ENCODE measurements at regions not wholly inside any gene's neighbourhood (a gene's known extent, or its start where the extent isn't known, plus 50 kb on each side); places are given as distances from the start of the nearest gene placed in this dataset.
"Not testable (repeated sequence)": the region's sequence is repeated elsewhere in the genome, so short reads cannot be mapped to it uniquely, and the experiment has no call there.

DNA sequence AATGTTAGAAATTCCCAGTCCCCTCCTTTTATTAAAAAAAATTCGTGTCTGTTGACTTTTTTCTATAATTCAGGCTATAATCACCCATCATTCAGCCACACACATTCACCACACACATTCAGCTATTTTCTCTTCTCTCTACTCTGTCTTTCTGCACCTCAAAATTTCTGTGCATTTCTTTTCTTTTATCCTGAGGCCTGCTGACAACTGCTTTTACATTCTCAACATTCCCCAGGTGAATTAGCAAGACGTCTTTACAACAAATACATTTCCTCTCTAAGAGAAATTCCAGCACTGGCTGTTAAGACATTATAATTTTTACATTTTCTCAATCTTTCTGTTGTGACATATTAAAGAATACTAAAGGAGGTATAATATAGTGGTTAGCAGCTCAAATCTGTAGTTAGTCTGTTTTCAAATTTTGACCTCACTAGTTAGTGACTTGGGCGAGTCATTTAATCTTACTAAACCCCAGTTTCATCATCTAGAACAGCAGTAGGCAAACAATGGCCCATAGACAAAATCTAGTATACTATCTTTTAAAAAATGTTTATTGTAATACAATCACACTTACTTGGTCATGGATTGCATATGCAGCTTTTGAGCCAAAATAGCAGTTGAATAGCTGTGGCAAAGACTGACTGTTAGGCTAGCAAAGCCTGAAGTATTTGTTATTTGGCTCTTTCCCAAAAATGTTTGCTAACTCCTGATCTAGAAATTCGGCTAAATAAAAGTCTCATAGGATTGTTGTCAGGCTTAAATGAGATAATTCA is 350.7 kb downstream of the NSUN3 start:
- no peak for DNase-seq

DNA sequence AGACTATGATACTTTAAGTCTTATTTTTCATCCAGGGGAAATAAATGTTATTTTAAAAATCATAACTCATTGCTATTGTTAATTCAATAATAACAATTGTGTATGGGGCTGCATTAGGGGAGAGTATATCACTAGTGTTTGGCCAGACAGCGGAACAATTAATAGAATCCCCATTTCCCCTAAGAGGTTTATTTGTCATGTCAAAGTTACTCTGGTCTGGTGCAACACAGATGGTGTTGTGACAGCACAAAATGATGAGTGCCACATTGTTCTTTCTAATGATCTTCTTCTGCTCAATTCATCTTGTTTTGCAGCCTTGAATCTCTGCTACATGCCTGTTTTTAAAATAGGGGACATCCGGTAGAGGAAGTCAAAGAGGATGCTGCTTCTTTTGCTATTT is 351.6 kb downstream of the NSUN3 start:
- no peak for DNase-seq

- no peak for DNase-seq
These were observed 353.9 kb downstream of the NSUN3 start for GRCh38 chr3:94416768-94417167.

GRCh38 chr3:94417963-94418455 is 355.1 kb downstream of the NSUN3 start:
- DNase-seq: no peak

DNA sequence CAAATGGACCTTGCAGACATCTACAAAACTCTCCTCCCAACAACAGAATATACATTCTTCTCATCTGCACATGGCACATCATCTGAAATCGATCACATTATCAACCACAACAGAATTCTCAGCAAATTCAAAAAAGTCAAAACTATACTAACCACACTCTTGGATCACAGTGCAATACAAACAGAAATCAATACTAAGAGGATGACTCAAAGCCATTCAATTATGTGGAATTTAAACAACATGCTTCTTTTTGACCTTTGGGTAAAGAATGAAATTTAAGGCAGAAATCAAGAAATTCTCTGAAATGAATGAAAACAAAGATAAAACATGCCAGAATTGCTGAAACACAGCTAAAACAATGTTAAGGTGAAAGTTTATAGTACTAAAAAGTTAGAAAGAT is 358.1 kb downstream of the NSUN3 start:
- DNase-seq: no peak

DNA sequence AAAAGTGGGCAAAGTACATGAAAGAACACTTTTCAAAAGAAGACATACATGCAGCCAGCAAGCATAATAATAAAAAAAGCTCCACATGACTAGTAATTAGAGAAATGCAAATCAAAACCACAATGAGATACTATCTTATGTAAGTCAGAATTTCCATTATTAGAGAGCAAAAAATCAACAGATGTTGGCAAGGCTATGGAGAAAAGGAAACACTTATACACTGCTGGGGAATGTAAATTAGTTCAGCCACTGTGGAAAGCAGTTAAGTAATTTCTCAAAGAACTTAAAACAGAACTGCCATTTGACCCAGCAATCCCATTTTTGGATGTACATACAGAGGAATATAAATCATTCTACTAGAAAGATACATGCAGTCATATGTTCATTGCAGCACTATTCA is 360.7 kb downstream of the NSUN3 start:
- DNase-seq: no peak

DNA sequence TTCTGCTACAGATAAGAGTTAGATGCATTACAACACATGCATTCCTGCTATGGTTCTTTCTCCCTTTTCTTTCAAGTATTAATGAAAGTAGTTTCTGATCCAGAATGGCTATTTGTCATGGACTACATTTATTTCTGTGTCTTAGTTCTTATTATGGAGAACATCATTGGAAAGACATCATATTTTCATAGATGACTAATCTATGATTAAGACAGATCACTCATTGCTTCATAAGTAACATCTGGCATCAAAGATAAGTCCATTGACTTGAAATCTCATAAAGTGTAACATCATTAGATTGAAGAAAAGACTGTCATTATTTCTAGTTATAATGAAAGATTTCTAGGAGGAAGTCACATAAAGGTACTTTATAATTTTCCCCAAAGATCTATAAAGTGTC is 366.7 kb downstream of the NSUN3 start:
- DNase-seq: no peak

DNA sequence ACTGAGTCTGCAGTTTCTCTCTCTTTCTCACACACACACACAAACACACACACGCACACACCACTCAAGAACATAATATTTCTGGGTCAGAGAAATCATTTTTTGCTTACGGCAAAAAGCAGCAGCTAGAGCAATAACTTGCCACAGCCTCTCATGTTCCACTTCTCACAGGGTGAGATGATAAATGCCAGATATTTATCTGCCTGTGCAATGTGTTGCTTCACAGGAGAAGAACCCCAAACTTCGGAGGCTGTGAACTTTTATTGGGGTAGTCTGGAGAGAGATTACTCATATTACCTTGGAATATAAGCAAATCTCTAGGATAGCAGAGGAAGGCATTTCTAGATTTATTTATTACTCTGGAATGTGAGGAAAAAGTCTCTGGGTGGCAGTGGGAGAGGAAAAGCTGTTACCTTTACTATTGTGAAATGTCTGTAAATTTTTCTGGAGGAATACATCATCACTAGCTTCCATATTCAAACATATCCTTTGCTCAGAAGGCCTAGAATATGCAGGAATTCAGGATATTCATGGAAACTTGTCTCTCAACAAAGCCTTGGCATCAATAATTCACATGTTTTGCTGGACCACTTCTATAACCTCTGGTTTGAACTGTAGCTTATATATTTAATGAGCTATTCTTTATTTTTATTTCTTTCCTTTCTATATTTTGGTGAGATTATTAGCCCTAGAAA is 369.2 kb downstream of the NSUN3 start:
- DNase-seq: no peak

DNA sequence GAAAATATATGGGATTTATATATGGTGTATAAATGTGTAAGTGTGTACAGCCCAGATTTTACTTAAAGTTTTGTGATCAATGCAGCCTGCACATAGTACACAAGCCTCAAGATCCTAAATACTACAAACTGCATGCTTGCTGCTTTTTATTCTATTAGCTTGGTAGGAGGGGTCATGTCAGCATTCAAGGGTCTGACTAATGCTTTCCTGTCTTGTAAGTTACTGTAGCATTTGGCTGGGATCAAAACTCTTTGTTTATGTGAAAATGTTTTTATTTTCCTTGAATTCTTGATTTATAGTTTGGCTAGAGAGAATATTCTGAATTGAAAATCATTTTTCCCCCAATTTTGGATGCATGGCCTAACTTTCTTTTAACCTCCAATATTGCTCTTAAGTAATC is 370.9 kb downstream of the NSUN3 start:
- no peak for DNase-seq

- no peak for DNase-seq
These were observed 378.1 kb downstream of the NSUN3 start for GRCh38 chr3:94440767-94441493.

- no peak for DNase-seq
These were observed 378.6 kb downstream of the NSUN3 start for GRCh38 chr3:94441494-94441847.

- DNase-seq: no peak
These were observed 391.0 kb downstream of the NSUN3 start for GRCh38 chr3:94453864-94454263.

DNA sequence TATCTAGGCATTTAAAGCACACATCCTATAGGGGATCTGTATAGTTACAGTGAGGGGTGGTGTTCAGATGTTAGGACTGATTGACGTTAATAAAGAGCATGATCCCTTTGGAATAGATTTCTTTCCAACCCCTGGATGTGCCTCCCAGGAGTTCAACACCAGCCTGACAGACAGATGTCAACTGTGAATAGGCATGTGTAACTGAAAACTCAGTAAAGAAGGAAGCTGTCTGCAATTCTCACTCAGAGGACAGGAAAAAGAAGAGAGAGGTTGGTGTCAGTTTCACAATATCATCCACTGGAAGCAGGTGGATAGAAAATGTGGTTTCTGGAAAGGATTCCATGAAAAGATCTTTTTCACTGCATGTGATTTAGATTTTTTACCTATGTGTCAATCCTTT is 396.3 kb downstream of the NSUN3 start:
- DNase-seq: no peak

DNA sequence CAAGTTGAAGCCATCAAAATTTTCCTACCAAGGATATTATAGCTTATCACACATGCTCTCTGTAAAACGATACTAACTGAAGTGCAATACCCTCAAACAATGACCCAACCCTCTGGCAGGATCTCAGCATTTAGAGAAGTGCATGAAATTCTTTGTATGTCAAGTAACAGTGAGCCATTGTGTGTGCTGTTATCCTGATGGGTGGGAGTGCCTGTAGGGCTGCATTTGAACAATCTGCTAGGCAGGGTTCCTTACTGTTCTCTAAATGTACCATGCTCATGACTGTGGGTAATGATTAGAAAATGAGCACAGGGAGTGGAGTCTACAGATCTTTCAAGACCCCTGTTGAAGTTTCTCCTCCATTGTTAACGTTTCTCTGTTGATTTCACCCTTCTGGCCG is 398.1 kb downstream of the NSUN3 start:
- no peak for DNase-seq

GRCh38 chr3:94462931-94463330 is 400.1 kb downstream of the NSUN3 start:
- DNase-seq: no peak

DNA sequence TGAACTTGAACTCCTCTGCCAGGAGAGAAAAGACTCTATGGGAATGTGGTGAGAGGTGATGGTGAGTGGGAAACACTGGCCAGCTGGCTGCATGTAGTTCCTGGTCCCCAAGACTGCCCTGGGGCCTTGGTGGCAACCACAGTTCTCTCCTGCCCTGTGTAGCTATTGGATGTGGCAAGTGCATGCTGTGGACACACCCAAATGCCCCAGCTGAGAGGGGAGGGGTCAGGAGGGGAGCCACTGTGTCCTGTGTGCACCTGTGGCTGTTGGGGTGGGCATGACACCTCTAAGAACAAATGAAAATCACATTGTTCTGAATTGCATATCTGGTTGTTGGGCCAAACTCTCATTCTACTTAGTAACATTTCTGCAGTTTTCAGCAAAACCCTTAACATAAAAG is 409.6 kb downstream of the NSUN3 start:
- no peak for DNase-seq

- no peak for DNase-seq
These were observed 418.5 kb downstream of the NSUN3 start for GRCh38 chr3:94481226-94481898.

DNA sequence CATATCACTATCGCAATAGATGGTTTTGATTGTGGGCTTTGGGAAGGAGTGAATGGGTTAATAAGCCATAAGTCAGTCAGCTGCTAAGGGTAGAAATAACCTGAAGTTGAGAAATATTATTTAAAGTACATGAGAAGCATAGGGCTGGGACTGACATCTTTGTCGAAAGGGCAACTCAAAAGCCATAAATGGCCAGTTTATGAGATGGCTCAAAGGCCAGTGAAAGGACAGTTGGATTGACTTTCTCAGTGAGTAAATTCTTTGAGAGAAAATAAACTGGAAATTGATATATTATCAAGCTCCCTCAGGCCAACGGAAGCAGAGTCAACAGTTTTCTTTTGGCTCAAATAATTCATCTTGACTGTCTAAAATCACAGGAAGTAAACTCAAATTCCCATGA is 419.8 kb downstream of the NSUN3 start:
- no peak for DNase-seq

- DNase-seq: no peak
These were observed 420.5 kb downstream of the NSUN3 start for GRCh38 chr3:94483403-94483802.

GRCh38 chr3:94494992-94495391 is 432.1 kb downstream of the NSUN3 start:
- no peak for DNase-seq

GRCh38 chr3:94500146-94500545 is 437.3 kb downstream of the NSUN3 start:
- DNase-seq: no peak

GRCh38 chr3:94507354-94507753 is 444.5 kb downstream of the NSUN3 start:
- DNase-seq: not testable (repeated sequence)

DNA sequence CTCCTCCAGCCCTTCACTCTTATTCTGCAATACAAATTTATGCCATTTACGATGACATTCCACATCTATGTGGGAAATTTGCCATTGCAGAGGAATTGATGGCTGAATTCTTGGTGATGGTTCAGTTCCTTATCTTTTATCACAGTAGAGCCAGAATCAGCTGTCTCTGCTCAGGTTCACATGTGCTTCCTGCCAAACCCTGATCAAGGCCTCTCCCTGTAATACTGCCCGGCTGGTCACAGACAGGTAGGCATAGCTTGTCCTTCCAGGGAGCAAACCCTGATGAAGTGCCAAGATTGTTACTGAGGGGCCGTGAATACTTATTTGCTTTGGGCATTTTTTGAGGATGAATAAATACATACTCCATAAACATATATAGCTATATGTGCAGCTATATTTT is 450.0 kb downstream of the NSUN3 start:
- DNase-seq: no peak

All from GF-D8 (cell line).